Ishikawa (cell line): ENCODE measurements at regions not wholly inside any gene's neighbourhood (a gene's known extent, or its start where the extent isn't known, plus 50 kb on each side); places are given as distances from the start of the nearest gene placed in this dataset.

Experiments
- CEBPB ChIP-seq: IDR thresholded peaks from 2 replicates; pipeline ENCODE4 v1.6.1; 2012
- CREB1 ChIP-seq: IDR thresholded peaks from 2 replicates; pipeline ENCODE4 v1.6.1; 2012; ENCODE audit warnings: low read depth
- EGR1 ChIP-seq: IDR thresholded peaks from 2 replicates; pipeline ENCODE4 v1.6.1; 2012
- EP300 ChIP-seq: IDR thresholded peaks from 2 replicates; pipeline ENCODE4 v1.6.1; 2012; ENCODE audit warnings: borderline replicate concordance
- FOXM1 ChIP-seq: IDR thresholded peaks from 2 replicates; pipeline ENCODE4 v1.6.1; 2012; ENCODE audit warnings: low read depth, borderline replicate concordance
- MAX ChIP-seq: IDR thresholded peaks from 2 replicates; pipeline ENCODE4 v1.6.1; 2012
- NFIC ChIP-seq: IDR thresholded peaks from 2 replicates; pipeline ENCODE4 v1.6.1; 2012
- RAD21 ChIP-seq: IDR thresholded peaks from 2 replicates; pipeline ENCODE4 v1.6.1; 2012; ENCODE audit warnings: low read depth
- REST ChIP-seq: IDR thresholded peaks from 2 replicates; pipeline ENCODE4 v1.6.1; 2012; ENCODE audit warnings: low read depth, mild to moderate bottlenecking
- TAF1 ChIP-seq: IDR thresholded peaks from 2 replicates; pipeline ENCODE4 v1.6.1; 2012; ENCODE audit warnings: low read depth, mild to moderate bottlenecking
- TCF12 ChIP-seq: IDR thresholded peaks from 2 replicates; pipeline ENCODE4 v1.6.1; 2012; ENCODE audit warnings: low read depth
- TEAD4 ChIP-seq: IDR thresholded peaks from 2 replicates; pipeline ENCODE4 v1.6.1; 2012
- YY1 ChIP-seq: IDR thresholded peaks from 2 replicates; pipeline ENCODE4 v1.6.1; 2012; ENCODE audit warnings: low read depth
- ZBTB7A ChIP-seq: IDR thresholded peaks from 2 replicates; pipeline ENCODE4 v1.6.1; 2012; ENCODE audit warnings: low read depth
- TF ChIP-seq, protein P1 (sequence below): IDR thresholded peaks from 2 replicates; pipeline ENCODE4 v1.6.1; 2012

DNA sequence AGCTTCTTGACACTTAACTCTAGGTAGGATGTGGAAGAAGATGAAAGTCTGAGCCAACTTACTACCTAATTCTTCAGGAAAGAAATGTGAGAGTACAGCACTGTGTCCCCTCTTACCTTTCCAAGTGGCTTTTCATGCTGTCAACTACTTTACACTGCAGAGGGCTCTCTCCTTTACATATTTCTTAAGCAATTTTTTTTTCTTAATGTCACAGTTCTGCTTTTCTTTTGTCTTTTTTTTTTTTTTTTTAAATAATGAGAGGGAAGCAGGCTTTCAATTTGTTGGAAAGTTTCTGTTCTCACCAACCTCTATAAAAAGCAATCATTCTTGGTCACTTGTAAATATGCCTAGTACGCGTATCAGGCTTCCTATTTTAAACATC lies 212.7 kb upstream of the MIR17HG start:
- TF ChIP-seq CEBPB: no peak
- TF ChIP-seq ZBTB7A: no peak
- TF ChIP-seq TCF12: no peak
- TF ChIP-seq MAX: no peak
- TF ChIP-seq YY1: no peak
- no peak for TF ChIP-seq FOXM1
- no peak for TF ChIP-seq RAD21
- TF ChIP-seq CREB1: no peak
- TF ChIP-seq NFIC: no peak
- TF ChIP-seq TEAD4: no peak
- TF ChIP-seq, protein P1, sequence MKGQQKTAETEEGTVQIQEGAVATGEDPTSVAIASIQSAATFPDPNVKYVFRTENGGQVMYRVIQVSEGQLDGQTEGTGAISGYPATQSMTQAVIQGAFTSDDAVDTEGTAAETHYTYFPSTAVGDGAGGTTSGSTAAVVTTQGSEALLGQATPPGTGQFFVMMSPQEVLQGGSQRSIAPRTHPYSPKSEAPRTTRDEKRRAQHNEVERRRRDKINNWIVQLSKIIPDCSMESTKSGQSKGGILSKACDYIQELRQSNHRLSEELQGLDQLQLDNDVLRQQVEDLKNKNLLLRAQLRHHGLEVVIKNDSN: no peak
- TF ChIP-seq EGR1: no peak

DNA sequence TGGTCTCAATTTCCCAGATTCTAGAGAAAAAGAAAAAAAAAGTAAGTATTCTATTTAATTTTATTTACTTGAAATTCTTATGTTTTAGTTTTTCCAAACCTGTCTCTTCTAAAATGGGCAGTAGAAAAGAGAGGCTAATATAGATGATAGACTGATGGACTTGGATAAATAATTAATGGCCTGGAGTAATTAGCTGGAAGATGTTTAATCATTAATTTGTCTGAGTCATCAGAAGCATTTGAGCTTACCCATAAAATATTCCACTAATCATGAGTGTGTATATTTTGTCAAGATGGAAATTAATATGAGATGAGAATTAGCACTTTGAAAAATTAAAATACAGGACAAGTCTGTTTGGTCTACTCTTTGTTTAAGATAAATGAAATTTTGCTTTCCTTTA lies 212.1 kb upstream of the MIR17HG start:
- TF ChIP-seq EGR1: no peak
- TF ChIP-seq TEAD4: no peak
- TF ChIP-seq TAF1: no peak
- TF ChIP-seq CEBPB: no peak
- TF ChIP-seq ZBTB7A: no peak
- TF ChIP-seq RAD21: no peak
- TF ChIP-seq FOXM1: no peak
- no peak for TF ChIP-seq NFIC
- TF ChIP-seq TCF12: no peak
- no peak for TF ChIP-seq CREB1
- no peak for TF ChIP-seq YY1

DNA sequence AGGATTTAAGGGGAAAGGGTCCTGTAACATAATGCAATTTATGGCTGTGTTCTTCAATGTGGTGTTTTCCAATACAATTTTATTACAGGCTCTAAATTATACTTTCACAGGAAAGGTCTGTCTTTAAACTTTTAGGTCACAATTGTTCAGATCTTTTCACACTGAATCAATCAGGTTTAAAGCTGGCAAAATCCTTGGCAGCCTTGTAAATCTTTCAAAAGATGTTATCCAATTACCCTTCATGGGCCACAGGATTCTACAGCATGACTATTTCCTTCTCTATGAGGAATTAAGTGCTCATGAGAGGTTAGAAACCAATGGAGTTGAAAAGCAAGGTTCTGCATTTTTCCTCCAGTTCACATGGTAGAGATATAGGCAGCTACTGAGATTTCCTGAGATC lies 211.5 kb upstream of the MIR17HG start:
- TF ChIP-seq, protein P1: no peak
- TF ChIP-seq NFIC: no peak
- no peak for TF ChIP-seq TEAD4
- TF ChIP-seq CEBPB: no peak
- no peak for TF ChIP-seq EGR1
- TF ChIP-seq FOXM1: no peak
- no peak for TF ChIP-seq EP300

DNA sequence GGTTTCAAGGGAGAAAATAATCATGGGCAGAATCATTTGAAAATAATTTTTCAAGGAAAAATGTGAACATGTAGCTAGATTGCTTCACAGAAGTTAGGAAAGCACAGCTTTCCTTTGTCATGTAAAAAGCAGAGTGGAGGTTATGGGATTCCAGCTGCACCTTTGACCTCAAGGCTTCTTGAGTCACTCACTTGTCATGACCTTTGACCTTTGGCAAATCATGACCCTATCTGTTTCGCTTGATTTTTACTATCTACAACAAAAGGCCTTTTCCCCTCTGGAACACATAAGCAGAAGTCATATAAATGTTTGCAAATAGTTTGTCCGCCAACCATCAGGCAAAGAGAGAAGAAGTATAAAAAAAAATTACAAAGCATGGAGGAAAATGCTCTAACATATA lies 210.7 kb upstream of the MIR17HG start:
- no peak for TF ChIP-seq TEAD4
- TF ChIP-seq NFIC: no peak
- no peak for TF ChIP-seq ZBTB7A
- TF ChIP-seq REST: no peak
- TF ChIP-seq FOXM1: no peak
- no peak for TF ChIP-seq EGR1
- TF ChIP-seq CEBPB: no peak
- no peak for TF ChIP-seq MAX
- no peak for TF ChIP-seq RAD21
- no peak for TF ChIP-seq EP300
- no peak for TF ChIP-seq TAF1
- TF ChIP-seq, protein P1: no peak
- no peak for TF ChIP-seq CREB1
- TF ChIP-seq YY1: no peak
- no peak for TF ChIP-seq TCF12

DNA sequence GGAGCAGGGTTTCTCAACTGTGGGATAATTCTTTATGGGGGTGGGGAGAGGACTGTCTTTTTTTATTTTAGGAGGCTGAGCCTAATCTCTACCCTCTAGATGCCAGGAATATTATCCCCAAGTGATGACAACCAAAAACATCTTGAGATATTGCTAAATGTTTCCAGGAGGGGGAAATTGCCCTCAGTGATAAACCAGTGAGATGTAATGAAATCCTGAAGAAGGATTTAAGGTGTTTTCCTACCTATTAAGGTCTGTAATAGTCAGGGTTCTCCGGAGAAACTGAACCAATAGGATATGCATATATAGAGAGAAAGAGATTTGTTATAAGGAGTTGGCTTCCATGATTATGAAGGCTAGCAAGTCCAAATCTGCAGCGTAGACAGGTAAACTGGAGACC lies 208.3 kb upstream of the MIR17HG start:
- TF ChIP-seq REST (no peak), TAF1 (no peak), TEAD4 (no peak), MAX (no peak)

DNA sequence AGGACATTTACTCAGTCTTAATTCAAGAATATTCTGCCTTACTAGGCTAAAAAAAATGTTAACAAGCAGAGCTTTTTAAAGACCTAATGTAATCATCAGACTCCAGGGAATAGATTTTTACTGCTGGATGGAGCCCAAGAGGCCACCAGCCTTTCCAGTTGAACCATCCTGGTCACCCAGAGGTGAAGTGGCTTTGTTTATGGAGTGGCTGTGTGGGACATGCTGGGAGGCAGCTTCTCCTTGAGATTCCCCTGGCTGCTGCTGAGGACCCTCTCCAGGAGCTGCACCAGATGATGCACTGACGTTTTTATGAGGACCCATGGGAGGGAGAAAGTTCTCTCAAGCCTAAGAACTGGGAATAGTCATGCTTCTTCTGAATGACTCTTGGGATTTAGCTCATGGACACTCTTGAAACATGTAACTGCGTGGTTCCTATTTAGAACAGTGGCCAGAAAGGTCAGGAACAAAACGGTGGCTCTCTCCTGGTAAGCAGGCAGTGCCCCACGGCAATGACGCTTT lies 205.9 kb upstream of the MIR17HG start:
- TF ChIP-seq MAX: no peak
- TF ChIP-seq NFIC: no peak
- no peak for TF ChIP-seq EGR1
- no peak for TF ChIP-seq FOXM1
- no peak for TF ChIP-seq TEAD4
- TF ChIP-seq YY1: no peak
- TF ChIP-seq TAF1: no peak
- no peak for TF ChIP-seq EP300
- no peak for TF ChIP-seq TCF12
- no peak for TF ChIP-seq ZBTB7A
- no peak for TF ChIP-seq REST
- TF ChIP-seq CREB1: no peak
- TF ChIP-seq RAD21: no peak
- no peak for TF ChIP-seq CEBPB
- TF ChIP-seq, protein P1: no peak
